Duodenal mucosa (tissue), 2 donors: ENCODE measurements at regions not wholly inside any gene's neighbourhood (a gene's known extent, or its start where the extent isn't known, plus 50 kb on each side); places are given as distances from the start of the nearest gene placed in this dataset.
"Not testable (repeated sequence)": the region's sequence is repeated elsewhere in the genome, so short reads cannot be mapped to it uniquely, and the experiment has no call there.

Experiments
- H3K27ac ChIP-seq: one replicate; pipeline ENCODE4 v1.7.0; 2013; ENCODE audit warnings: low read depth, low read length
- H3K27me3 ChIP-seq, 2 donors: one replicate each; pipeline ENCODE4 v1.7.0; 2013; ENCODE audit warnings: low read length in 2 of 2, control low read depth in 1 of 2; ENCODE audit not compliant: insufficient read depth in 2 of 2, control insufficient read depth in 1 of 2
- H3K36me3 ChIP-seq, 2 donors: one replicate each; pipeline ENCODE4 v1.7.0; 2013; ENCODE audit warnings: low read length in 2 of 2, control low read depth in 1 of 2; ENCODE audit not compliant: insufficient read depth in 2 of 2, control insufficient read depth in 1 of 2
- H3K4me1 ChIP-seq, 2 donors: one replicate each; pipeline ENCODE4 v1.7.0; 2013; ENCODE audit warnings: low read length in 2 of 2, control low read depth in 1 of 2; ENCODE audit not compliant: insufficient read depth in 2 of 2, control insufficient read depth in 1 of 2
- H3K4me3 ChIP-seq, 2 donors: one replicate each; pipeline ENCODE4 v1.7.0; 2013; ENCODE audit warnings: low read length in 2 of 2, low read depth in 1 of 2
- H3K9ac ChIP-seq, 2 donors: one replicate each; pipeline ENCODE4 v1.7.0; 2013; ENCODE audit warnings: low read length in 2 of 2, low read depth in 1 of 2
- H3K9me3 ChIP-seq, 2 donors: one replicate each; pipeline ENCODE4 v1.7.0; 2013; ENCODE audit warnings: low read length in 2 of 2, control low read depth in 1 of 2; ENCODE audit not compliant: control insufficient read depth in 1 of 2

DNA sequence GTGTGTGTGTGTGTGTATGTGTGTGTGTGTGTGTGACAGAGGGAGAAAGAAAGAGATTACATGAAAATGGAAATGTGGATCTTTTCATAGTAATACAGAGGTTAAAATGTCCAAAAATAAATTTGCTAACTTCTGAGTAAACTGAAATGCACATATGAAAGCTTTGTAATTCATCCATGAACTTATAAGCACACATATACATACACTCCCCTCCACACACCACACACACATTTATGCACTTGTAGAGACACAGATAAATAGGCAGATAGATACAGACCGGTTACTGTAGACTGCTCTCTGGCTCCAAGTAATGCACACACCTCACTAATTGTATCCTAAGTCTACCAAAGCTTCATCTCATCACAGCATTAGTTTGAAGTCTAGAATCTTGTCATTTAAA lies 50.5 kb upstream of the PTPN20 start:
- not testable (repeated sequence) for H3K27ac ChIP-seq, H3K9ac ChIP-seq, H3K9me3 ChIP-seq, H3K36me3 ChIP-seq, H3K4me3 ChIP-seq, H3K4me1 ChIP-seq, H3K27me3 ChIP-seq
